HEK293 (cell line): ENCODE measurements at regions not wholly inside any gene's neighbourhood (a gene's known extent, or its start where the extent isn't known, plus 50 kb on each side); places are given as distances from the start of the nearest gene placed in this dataset.

ENCODE experiments used
- CTCF ChIA-PET: fragments of 350-600 bp; formaldehyde crosslinking; extraction: SDS; loops from one replicate; lab custom pipeline; 2021; ENCODE audit warnings: antibody characterized with exemption; lab: Yijun Ruan, JAX
- POLR2A ChIA-PET: fragments of 300-600 bp; formaldehyde crosslinking; extraction: SDS; loops from one replicate; lab custom pipeline; 2020; ENCODE audit warnings: antibody characterized with exemption, inconsistent platforms; lab: Yijun Ruan, JAX
- H3K27ac ChIP-seq: fragments of 200-500 bp; sonication (Bioruptor generic); 2 replicates; pipeline ENCODE4 v1.5.1; 2014; ENCODE audit warnings: low read depth, low read length, control low read depth, inconsistent platforms; ENCODE audit errors: extremely low read depth
- H3K36me3 ChIP-seq, 2 experiments: fragments of 200-500 bp in 1 of 2; sonication (Bioruptor generic) in 1 of 2; 1 replicate in 1 of 2; 2 replicates in 1 of 2; pipeline ENCODE4 v1.5.1; 2014 to 2017; ENCODE audit warnings: inconsistent platforms in 2 of 2, low read length in 2 of 2; ENCODE audit not compliant: control insufficient read depth in 2 of 2, insufficient read depth in 1 of 2
- H3K4me1 ChIP-seq: fragments of 200-500 bp; sonication (Bioruptor generic); 2 replicates; pipeline ENCODE4 v1.5.1; 2014; ENCODE audit warnings: mild to moderate bottlenecking, low read length, inconsistent platforms; ENCODE audit not compliant: control insufficient read depth, insufficient read depth
- H3K4me3 ChIP-seq: 2 replicates; pipeline ENCODE4 v1.5.1; 2011; ENCODE audit warnings: low read depth, mild to moderate bottlenecking, control low read depth, low read length, moderate library complexity
- H3K9me3 ChIP-seq: fragments of 200-500 bp; sonication (Bioruptor generic); 2 replicates; pipeline ENCODE4 v1.5.1; 2014; ENCODE audit warnings: low read depth, low read length, inconsistent platforms; ENCODE audit not compliant: control insufficient read depth, insufficient read depth
- AEBP2 ChIP-seq: fragments of 450-650 bp; formaldehyde crosslinking; IDR thresholded peaks from 2 replicates; pipeline ENCODE4 v1.5.1; 2016; ENCODE audit warnings: missing biosample characterization, missing genetic modification characterization, borderline replicate concordance
- KLF1 ChIP-seq: fragments of 450-650 bp; formaldehyde crosslinking; IDR thresholded peaks from 2 replicates; pipeline ENCODE4 v1.5.1; 2016; ENCODE audit warnings: missing biosample characterization, missing genetic modification characterization
- KLF7 ChIP-seq: fragments of 450-650 bp; formaldehyde crosslinking; IDR thresholded peaks from 2 replicates; pipeline ENCODE4 v1.5.1; 2016; ENCODE audit warnings: missing biosample characterization, missing genetic modification characterization, borderline replicate concordance
- PATZ1 ChIP-seq: fragments of 450-650 bp; formaldehyde crosslinking; IDR thresholded peaks from 2 replicates; pipeline ENCODE4 v1.5.1; 2016; ENCODE audit warnings: missing biosample characterization, missing genetic modification characterization
- PRDM10 ChIP-seq: fragments of 450-650 bp; formaldehyde crosslinking; IDR thresholded peaks from 2 replicates; pipeline ENCODE4 v1.5.1; 2016; ENCODE audit warnings: missing biosample characterization, missing genetic modification characterization
- RBAK ChIP-seq: fragments of 450-650 bp; formaldehyde crosslinking; IDR thresholded peaks from 2 replicates; pipeline ENCODE4 v1.5.1; 2016; ENCODE audit warnings: missing biosample characterization, missing genetic modification characterization
- ZEB2 ChIP-seq: fragments of 450-650 bp; formaldehyde crosslinking; IDR thresholded peaks from 2 replicates; pipeline ENCODE4 v1.5.1; 2016; ENCODE audit warnings: missing biosample characterization, missing genetic modification characterization
- ZNF157 ChIP-seq: fragments of 450-650 bp; formaldehyde crosslinking; IDR thresholded peaks from 2 replicates; pipeline ENCODE4 v1.5.1; 2016; ENCODE audit warnings: missing biosample characterization, missing genetic modification characterization
- ZNF169 ChIP-seq: fragments of 450-650 bp; formaldehyde crosslinking; IDR thresholded peaks from 2 replicates; pipeline ENCODE4 v1.5.1; 2016; ENCODE audit warnings: missing biosample characterization, missing genetic modification characterization
- ZNF223 ChIP-seq: fragments of 450-650 bp; formaldehyde crosslinking; IDR thresholded peaks from 2 replicates; pipeline ENCODE4 v1.5.1; 2016; ENCODE audit warnings: missing biosample characterization, missing genetic modification characterization
- ZNF335 ChIP-seq: fragments of 450-650 bp; formaldehyde crosslinking; conservative IDR thresholded peaks from 2 replicates; pipeline ENCODE4 v1.5.1; 2016; ENCODE audit warnings: missing biosample characterization, missing genetic modification characterization
- ZNF354C ChIP-seq: fragments of 450-650 bp; formaldehyde crosslinking; IDR thresholded peaks from 2 replicates; pipeline ENCODE4 v1.5.1; 2016; ENCODE audit warnings: missing biosample characterization, missing genetic modification characterization, low read depth, borderline replicate concordance
- ZNF391 ChIP-seq: fragments of 450-650 bp; formaldehyde crosslinking; IDR thresholded peaks from 2 replicates; pipeline ENCODE4 v1.5.1; 2016; ENCODE audit warnings: low read depth, missing biosample characterization, missing genetic modification characterization, borderline replicate concordance
- ZNF426 ChIP-seq: fragments of 450-650 bp; formaldehyde crosslinking; IDR thresholded peaks from 2 replicates; pipeline ENCODE4 v1.5.1; 2017; ENCODE audit warnings: missing biosample characterization, missing genetic modification characterization, mild to moderate bottlenecking, inconsistent platforms, moderate library complexity
- ZNF510 ChIP-seq: fragments of 450-650 bp; formaldehyde crosslinking; IDR thresholded peaks from 2 replicates; pipeline ENCODE4 v1.5.1; 2018; ENCODE audit warnings: mild to moderate bottlenecking, missing genetic modification characterization, missing biosample characterization; ENCODE audit not compliant: insufficient replicate concordance
- ZNF521 ChIP-seq: fragments of 450-650 bp; formaldehyde crosslinking; IDR thresholded peaks from 2 replicates; pipeline ENCODE4 v1.5.1; 2017; ENCODE audit warnings: missing biosample characterization, mild to moderate bottlenecking, missing genetic modification characterization
- ZNF529 ChIP-seq: fragments of 450-650 bp; formaldehyde crosslinking; IDR thresholded peaks from 2 replicates; pipeline ENCODE4 v1.5.1; 2017; ENCODE audit warnings: missing genetic modification characterization, missing biosample characterization; ENCODE audit not compliant: insufficient replicate concordance
- ZNF549 ChIP-seq: fragments of 450-650 bp; IDR thresholded peaks from 2 replicates; pipeline ENCODE4 v1.5.1; 2018; ENCODE audit warnings: missing biosample characterization, missing genetic modification characterization, mild to moderate bottlenecking, inconsistent platforms, moderate library complexity
- ZNF555 ChIP-seq: fragments of 450-650 bp; formaldehyde crosslinking; conservative IDR thresholded peaks from 2 replicates; pipeline ENCODE4 v1.5.1; 2017; ENCODE audit warnings: missing biosample characterization, mild to moderate bottlenecking, missing genetic modification characterization, inconsistent platforms
- ZNF558 ChIP-seq: fragments of 450-650 bp; formaldehyde crosslinking; IDR thresholded peaks from 2 replicates; pipeline ENCODE4 v1.5.1; 2016; ENCODE audit warnings: missing biosample characterization, missing genetic modification characterization
- ZNF571 ChIP-seq: fragments of 450-650 bp; formaldehyde crosslinking; IDR thresholded peaks from 2 replicates; pipeline ENCODE4 v1.5.0; 2017; ENCODE audit warnings: missing biosample characterization, missing genetic modification characterization
- ZNF596 ChIP-seq: fragments of 450-650 bp; IDR thresholded peaks from 2 replicates; pipeline ENCODE4 v1.5.0; 2018; ENCODE audit warnings: missing biosample characterization, mild to moderate bottlenecking, missing genetic modification characterization, moderate library complexity
- ZNF600 ChIP-seq: fragments of 450-650 bp; formaldehyde crosslinking; IDR thresholded peaks from 2 replicates; pipeline ENCODE4 v1.5.1; 2016; ENCODE audit warnings: missing biosample characterization, missing genetic modification characterization
- ZNF791 ChIP-seq: fragments of 450-650 bp; formaldehyde crosslinking; IDR thresholded peaks from 2 replicates; pipeline ENCODE4 v1.5.1; 2016; ENCODE audit warnings: missing biosample characterization, missing genetic modification characterization
- ZSCAN23 ChIP-seq: fragments of 450-650 bp; formaldehyde crosslinking; IDR thresholded peaks from 2 replicates; pipeline ENCODE4 v1.5.1; 2016; ENCODE audit warnings: missing biosample characterization, missing genetic modification characterization

GRCh38 chr3:103006526-103007183 is 571.8 kb downstream of the ZPLD1 start:
- TF ChIP-seq ZNF521 (tag by site-specific recombination), result no peak
- no peak for TF ChIP-seq ZNF600 (tag by site-specific recombination)
- TF ChIP-seq KLF7 (tag by site-specific recombination), result no peak
- no peak for TF ChIP-seq ZNF549
- TF ChIP-seq PATZ1 (tag by site-specific recombination), result no peak
- TF ChIP-seq ZNF391 (tag by site-specific recombination), result no peak
- TF ChIP-seq ZEB2 (tag by site-specific recombination), result no peak
- TF ChIP-seq ZNF596 (tag by site-specific recombination), result no peak
- no peak for TF ChIP-seq ZNF169 (tag by site-specific recombination)
- TF ChIP-seq ZNF529, result no peak
- TF ChIP-seq ZNF157, result no peak
- no peak for TF ChIP-seq ZNF335 (tag by site-specific recombination)
- no peak for TF ChIP-seq KLF1 (tag by site-specific recombination)
- TF ChIP-seq ZNF510 (tag by site-specific recombination), result no peak
- Histone ChIP-seq H3K9me3 (no peaks in the 10 kb centered on the region), H3K36me3 (no peaks in the 10 kb centered on the region), H3K4me1 (no peaks in the 10 kb centered on the region), H3K27ac (no peak overlapping the region), H3K4me3 (no peak overlapping the region)
- CTCF ChIA-PET, result no interaction called here
- POLR2A ChIA-PET, result no interaction called here

GRCh38 chr3:103009609-103010008 is 574.8 kb downstream of the ZPLD1 start:
- POLR2A ChIA-PET, result no interaction called here
- H3K9me3 ChIP-seq, result no peaks in the 10 kb centered on the region
- H3K4me3 ChIP-seq, result no peak overlapping the region
- H3K36me3 ChIP-seq, result no peaks in the 10 kb centered on the region
- TF ChIP-seq ZNF555 (no peak), ZNF571 (tag by site-specific recombination) (no peak), ZNF558 (tag by site-specific recombination) (no peak)
- TF ChIP-seq, all 188 proteins: peak for 0
- CTCF ChIA-PET, result no interaction called here
- no peak overlapping the region for H3K27ac ChIP-seq
- no peaks in the 10 kb centered on the region for H3K4me1 ChIP-seq

- Histone ChIP-seq H3K27ac (no peak overlapping the region), H3K9me3 (no peaks in the 10 kb centered on the region), H3K4me3 (no peak overlapping the region), H3K4me1 (no peaks in the 10 kb centered on the region), H3K36me3 (no peaks in the 10 kb centered on the region)
- CTCF ChIA-PET, result no interaction called here
- POLR2A ChIA-PET, result no interaction called here
- TF ChIP-seq ZSCAN23 (tag by site-specific recombination) (no peak), ZNF426 (tag by site-specific recombination) (no peak), ZNF223 (tag by site-specific recombination) (no peak), PRDM10 (tag by site-specific recombination) (no peak), AEBP2 (no peak), ZNF354C (no peak), RBAK (tag by site-specific recombination) (no peak), ZNF791 (tag by site-specific recombination) (no peak)
Measured at GRCh38 chr3:103025880-103026279, 591.1 kb downstream of the ZPLD1 start.
